Cardiac fibroblast (primary cell): ENCODE measurements at regions not wholly inside any gene's neighbourhood (a gene's known extent, or its start where the extent isn't known, plus 50 kb on each side); places are given as distances from the start of the nearest gene placed in this dataset.

Source experiments
- DNase-seq, 2 donors: peaks; one replicate each; pipeline versions ENCODE4 v3.0.0 to v3.0.0-alpha.2; 2010; ENCODE audit warnings: low read depth in 2 of 2
- H3K4me3 ChIP-seq, 2 donors: replicated peaks in 1 of 2; 1 replicate in 1 of 2; 2 replicates in 1 of 2; pipeline ENCODE4 v1.5.1; 2011; ENCODE audit warnings: low read depth in 2 of 2, low read length in 2 of 2, mild to moderate bottlenecking in 2 of 2, moderate library complexity in 1 of 2
- CTCF ChIP-seq: IDR thresholded peaks from one replicate; pipeline ENCODE4 v1.5.1; 2011; ENCODE audit warnings: low read depth, mild to moderate bottlenecking, low read length, inconsistent platforms

GRCh38 chr10:111246814-111247452 lies 170.1 kb downstream of the ADRA2A start:
- DNase-seq: no peak
- H3K4me3 ChIP-seq: no peak overlapping the region
- no peak for TF ChIP-seq CTCF

GRCh38 chr10:111247781-111248389 lies 171.1 kb downstream of the ADRA2A start:
- TF ChIP-seq CTCF: no peak
- DNase-seq: no peak
- H3K4me3 ChIP-seq: no peak overlapping the region

- no peak for TF ChIP-seq CTCF
- DNase-seq: no peak
- H3K4me3 ChIP-seq: no peak overlapping the region
These were observed 173.1 kb downstream of the ADRA2A start for GRCh38 chr10:111249925-111250324.

- no peak for DNase-seq
- TF ChIP-seq CTCF: no peak
- H3K4me3 ChIP-seq: no peak overlapping the region
These were observed 184.3 kb downstream of the ADRA2A start for GRCh38 chr10:111261081-111261615.

- H3K4me3 ChIP-seq: no peak overlapping the region
- DNase-seq: no peak
- TF ChIP-seq CTCF: no peak
These were observed 188.5 kb downstream of the ADRA2A start for GRCh38 chr10:111265341-111265740.

GRCh38 chr10:111266165-111266564 lies 189.3 kb downstream of the ADRA2A start:
- TF ChIP-seq CTCF: no peak
- H3K4me3 ChIP-seq: no peak overlapping the region
- DNase-seq: no peak
